Activated B cell treated with CpG ODN at 0.5 μM for 24 hours (primary cell): ENCODE measurements at regions not wholly inside any gene's neighbourhood (a gene's known extent, or its start where the extent isn't known, plus 50 kb on each side); places are given as distances from the start of the nearest gene placed in this dataset.
A peak's percentile ranks its signal among the peaks of the same experiment; 100 is the strongest.

ENCODE experiments used
- ATAC-seq: fragments of 200-7000 bp; cut with Tn5 transposase; one replicate; pipeline ENCODE4 v1.10.0; 2021; ENCODE audit warnings: low read depth, mild to moderate bottlenecking, moderate library complexity
- CTCF ChIA-PET: fragments of 350-600 bp; sonication (Branson Sonifier 250); formaldehyde crosslinking; loops from one replicate; lab custom pipeline; 2021; ENCODE audit warnings: antibody characterized with exemption; lab: Charles Lee
- POLR2A ChIA-PET: fragments of 350-600 bp; sonication (Branson Sonifier 250); formaldehyde crosslinking; loops from one replicate; lab custom pipeline; 2021; ENCODE audit warnings: antibody characterized with exemption; lab: Charles Lee
- DNase-seq: peaks from one replicate; pipeline ENCODE4 v3.0.0; 2022
- H3K27ac Mint-ChIP-seq: one replicate; pipeline ENCODE4 v1.8.0; 2020; ENCODE audit warnings: mixed read lengths
- H3K27me3 Mint-ChIP-seq: one replicate; pipeline ENCODE4 v1.8.0; 2021; ENCODE audit warnings: mixed read lengths
- H3K36me3 Mint-ChIP-seq: one replicate; pipeline ENCODE4 v1.8.0; 2021; ENCODE audit warnings: low read depth, mixed read lengths
- H3K4me1 Mint-ChIP-seq: one replicate; pipeline ENCODE4 v1.8.0; 2021; ENCODE audit warnings: mixed read lengths
- H3K4me3 Mint-ChIP-seq: one replicate; pipeline ENCODE4 v1.8.0; 2020; ENCODE audit warnings: mild to moderate bottlenecking, mixed read lengths
- H3K9me3 Mint-ChIP-seq: one replicate; pipeline ENCODE4 v1.8.0; 2020; ENCODE audit warnings: mixed read lengths
- CTCF ChIP-seq: fragments of 200-600 bp; IDR thresholded peaks from one replicate; pipeline ENCODE4 v1.8.0; 2022; ENCODE audit warnings: antibody characterized with exemption, mild to moderate bottlenecking
- intact Hi-C: fragments of 100-400 bp; cut with micrococcal nuclease; formaldehyde crosslinking; loops from one replicate; pipeline ENCODE4 v1.15.1; 2024

DNA sequence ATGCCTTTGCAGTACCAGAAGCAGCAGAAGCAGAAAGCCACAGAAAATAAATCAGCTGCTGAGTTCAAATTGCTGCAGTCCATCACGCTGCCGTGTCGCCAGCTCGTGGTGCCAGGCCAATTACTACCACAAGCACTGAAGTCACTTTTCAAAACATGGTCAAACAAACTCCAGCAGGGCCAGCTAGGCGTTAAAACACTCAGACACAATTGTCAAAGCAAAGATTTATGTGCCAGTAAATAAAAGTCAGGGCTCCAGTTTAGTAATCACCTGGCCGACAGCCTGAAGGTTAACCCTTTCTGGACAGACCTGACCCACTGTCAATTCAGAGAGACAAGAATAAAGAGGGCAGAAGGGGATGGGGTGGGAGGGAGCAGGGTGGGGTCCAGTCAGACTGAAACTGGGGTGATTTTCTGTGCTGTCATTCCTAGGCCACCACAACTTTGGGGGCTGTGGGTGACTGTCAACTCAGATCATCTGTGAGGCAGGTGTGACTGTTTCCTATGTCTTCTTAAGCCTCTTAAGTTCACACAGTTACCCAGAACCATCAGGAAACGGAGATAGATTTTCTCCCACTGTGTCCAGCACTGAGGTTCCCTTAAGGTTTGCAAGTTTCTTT is 109.8 kb upstream of the FUT8 start:
- no peak for TF ChIP-seq CTCF
- Mint-ChIP-seq H3K4me3 (peak overlapping the region; percentile 48), H3K27ac (peak overlapping the region; percentile 96), H3K27me3 (no peaks in the 10 kb centered on the region), H3K9me3 (no peaks in the 10 kb centered on the region), H3K4me1 (peaks cover 79% of the 10 kb centered on the region), H3K36me3 (peaks cover 9% of the 10 kb centered on the region)
- ChIA-PET POLR2A (interaction anchor here (0.6 to 11.9 kb wide), 19 partner anchors 12 to 143 kb away, joined by 3 to 175 read pairs (median 7); partner anchors contain the start of gene FUT8), CTCF (interaction anchor here (0.9 to 3.1 kb wide), 7 partner anchors 12 to 111 kb away, joined by 3 to 9 read pairs (median 3); partner anchors contain the start of gene FUT8)
- intact Hi-C loops: loop anchor here (1.0 to 5.0 kb wide), 7 partner anchors 15 to 110 kb away; partner anchors contain the start of gene FUT8
- ATAC-seq (peak; percentile 40), DNase-seq (no peak)

- intact Hi-C loops: loop anchor here (1.0 to 5.0 kb wide), 6 partner anchors 15 to 109 kb away; partner anchors contain the start of gene FUT8
- Mint-ChIP-seq H3K4me3 (peak overlapping the region; percentile 48), H3K27ac (peak overlapping the region; percentile 96), H3K9me3 (no peaks in the 10 kb centered on the region), H3K4me1 (peaks cover 73% of the 10 kb centered on the region), H3K36me3 (peaks cover 6% of the 10 kb centered on the region), H3K27me3 (no peaks in the 10 kb centered on the region)
- no peak for TF ChIP-seq CTCF
- ATAC-seq (peak; percentile 18), DNase-seq (no peak)
- ChIA-PET CTCF (interaction anchor here (0.6 to 3.1 kb wide), 4 partner anchors 17 to 109 kb away, joined by 3 to 9 read pairs (median 3); no protein-coding TSS in a partner anchor), POLR2A (interaction anchor here (0.6 to 11.9 kb wide), 23 partner anchors 8 to 144 kb away, joined by 3 to 175 read pairs (median 4); partner anchors contain the start of gene FUT8)
Measured at GRCh38 chr14:65303190-65303898, 109.2 kb upstream of the FUT8 start.

- Mint-ChIP-seq H3K4me3 (peak overlapping the region; percentile 48), H3K27me3 (no peaks in the 10 kb centered on the region), H3K27ac (peak overlapping the region; percentile 96), H3K9me3 (no peaks in the 10 kb centered on the region), H3K4me1 (peaks cover 72% of the 10 kb centered on the region), H3K36me3 (peaks cover 6% of the 10 kb centered on the region)
- intact Hi-C loops: loop anchor here (1.0 to 5.0 kb wide), 6 partner anchors 14 to 108 kb away; partner anchors contain the start of gene FUT8
- ChIA-PET POLR2A (interaction anchor here (0.6 to 11.9 kb wide), 21 partner anchors 9 to 260 kb away, joined by 3 to 175 read pairs (median 4); partner anchors contain the start of gene FUT8), CTCF (interaction anchor here (0.6 to 2.1 kb wide), 5 partner anchors 17 to 768 kb away, joined by 3 to 7 read pairs (median 3); no protein-coding TSS in a partner anchor)
- DNase-seq (no peak), ATAC-seq (peak; percentile 20)
- no peak for TF ChIP-seq CTCF
Measured at GRCh38 chr14:65303899-65304222, 108.7 kb upstream of the FUT8 start.

- ChIA-PET CTCF (interaction anchor here (0.6 to 2.1 kb wide), 6 partner anchors 18 to 768 kb away, joined by 3 to 7 read pairs (median 3); no protein-coding TSS in a partner anchor), POLR2A (interaction anchor here (0.6 to 11.9 kb wide), 18 partner anchors 9 to 259 kb away, joined by 3 to 175 read pairs (median 4); partner anchors contain the start of gene FUT8)
- Mint-ChIP-seq H3K9me3 (no peaks in the 10 kb centered on the region), H3K27me3 (no peaks in the 10 kb centered on the region), H3K4me3 (peak overlapping the region; percentile 48), H3K36me3 (peaks cover 6% of the 10 kb centered on the region), H3K27ac (peak overlapping the region; percentile 96), H3K4me1 (peaks cover 73% of the 10 kb centered on the region)
- peak; percentile 19 for ATAC-seq
- TF ChIP-seq CTCF: no peak
- intact Hi-C loops: loop anchor here (5.0 kb wide), 3 partner anchors 48 to 93 kb away; no protein-coding TSS in a partner anchor
- DNase-seq: no peak
Measured at GRCh38 chr14:65304239-65304638, 108.3 kb upstream of the FUT8 start.
